ENCODE measurements at regions not wholly inside any gene's neighbourhood (a gene's known extent, or its start where the extent isn't known, plus 50 kb on each side); places are given as distances from the start of the nearest gene placed in this dataset.

DNA sequence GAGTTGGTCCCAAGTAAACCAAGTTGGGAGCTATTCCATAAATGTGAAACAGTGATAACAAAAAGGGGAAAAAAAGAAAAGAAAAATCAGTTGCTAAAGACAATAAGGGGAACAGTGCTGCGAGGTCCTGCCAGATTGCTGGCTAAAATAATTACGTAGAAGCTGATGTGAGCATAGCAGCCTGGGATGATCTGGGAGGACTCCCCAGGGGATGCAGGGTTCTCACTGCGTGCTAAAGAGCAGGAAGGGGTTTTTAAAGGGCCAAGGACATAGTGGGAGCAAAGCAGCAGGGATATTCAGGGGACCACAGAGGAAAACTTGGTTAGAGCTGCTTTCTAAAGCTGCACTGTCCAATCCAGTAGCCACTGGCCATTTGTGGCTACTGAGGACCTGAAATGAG is 133.0 kb upstream of the UMPS start:
- intact Hi-C loops (cut with micrococcal nuclease) = no loop called here
- Histone ChIP-seq H3K27ac (ENCODE audit: insufficient read depth, low read depth, low read length) (no peak overlapping the region), H3K79me2 (ENCODE audit: control insufficient read depth, insufficient read depth, low read length) (no peaks in the 10 kb centered on the region), H3K9me1 (replicated peaks; ENCODE audit: control insufficient read depth, extremely low read depth, insufficient read depth, low read length) (no peaks in the 10 kb centered on the region), H3K4me2 (ENCODE audit: insufficient read depth, low read length) (no peak overlapping the region), H2AFZ (ENCODE audit: low read depth, low read length) (no peak overlapping the region), H3K4me1 (ENCODE audit: control insufficient read depth, extremely low read depth, insufficient read depth, low read length) (peaks cover 6% of the 10 kb centered on the region), H3K9ac (replicated peaks; ENCODE audit: extremely low read depth, insufficient read depth, low read length) (no peak overlapping the region), H3K4me3 (replicated peaks in 1 of 3; ENCODE audit: insufficient read depth in 1 of 3, low read depth in 1 of 3, low read length in 3 of 3) (no peak overlapping the region), H3K27me3 (ENCODE audit: control insufficient read depth in 2 of 2, insufficient read depth in 2 of 2, low read length in 2 of 2) (peaks cover 4 to 7% of the 10 kb centered on the region in 2 experiments), H3K9me3 (replicated peaks; ENCODE audit: control insufficient read depth, insufficient read depth, low read length) (no peaks in the 10 kb centered on the region), H3K36me3 (ENCODE audit: control insufficient read depth in 2 of 2, extremely low read depth in 1 of 2, insufficient read depth in 2 of 2, low read length in 2 of 2) (no peaks in the 10 kb centered on the region), H4K20me1 (replicated peaks; ENCODE audit: control insufficient read depth, extremely low read depth, insufficient read depth, low read length) (no peaks in the 10 kb centered on the region)
- no peak for TF ChIP-seq POLR2AphosphoS5 (IDR thresholded peaks at IDR 0.05; ENCODE audit: insufficient read depth, low read depth, low read length)
- no peak for TF ChIP-seq POLR2A (IDR thresholded peaks at IDR 0.05; ENCODE audit: low read depth, low read length)
- TF ChIP-seq GATA2 (IDR thresholded peaks at IDR 0.05; ENCODE audit: insufficient read depth, insufficient read length, low read depth, low read length) = no peak
- no peak for TF ChIP-seq MYC (IDR thresholded peaks at IDR 0.05; ENCODE audit: low read depth, low read length)
- TF ChIP-seq, protein P1, sequence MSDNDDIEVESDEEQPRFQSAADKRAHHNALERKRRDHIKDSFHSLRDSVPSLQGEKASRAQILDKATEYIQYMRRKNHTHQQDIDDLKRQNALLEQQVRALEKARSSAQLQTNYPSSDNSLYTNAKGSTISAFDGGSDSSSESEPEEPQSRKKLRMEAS (IDR thresholded peaks at IDR 0.05; ENCODE audit: insufficient read depth, insufficient read length) = no peak
- no peak for TF ChIP-seq FOS (IDR thresholded peaks at IDR 0.05; ENCODE audit: borderline replicate concordance, insufficient read depth, low read length)
- no peak for TF ChIP-seq JUN (IDR thresholded peaks at IDR 0.05; ENCODE audit: borderline replicate concordance, insufficient read depth, insufficient read length, low read depth)
- TF ChIP-seq, protein P2, sequence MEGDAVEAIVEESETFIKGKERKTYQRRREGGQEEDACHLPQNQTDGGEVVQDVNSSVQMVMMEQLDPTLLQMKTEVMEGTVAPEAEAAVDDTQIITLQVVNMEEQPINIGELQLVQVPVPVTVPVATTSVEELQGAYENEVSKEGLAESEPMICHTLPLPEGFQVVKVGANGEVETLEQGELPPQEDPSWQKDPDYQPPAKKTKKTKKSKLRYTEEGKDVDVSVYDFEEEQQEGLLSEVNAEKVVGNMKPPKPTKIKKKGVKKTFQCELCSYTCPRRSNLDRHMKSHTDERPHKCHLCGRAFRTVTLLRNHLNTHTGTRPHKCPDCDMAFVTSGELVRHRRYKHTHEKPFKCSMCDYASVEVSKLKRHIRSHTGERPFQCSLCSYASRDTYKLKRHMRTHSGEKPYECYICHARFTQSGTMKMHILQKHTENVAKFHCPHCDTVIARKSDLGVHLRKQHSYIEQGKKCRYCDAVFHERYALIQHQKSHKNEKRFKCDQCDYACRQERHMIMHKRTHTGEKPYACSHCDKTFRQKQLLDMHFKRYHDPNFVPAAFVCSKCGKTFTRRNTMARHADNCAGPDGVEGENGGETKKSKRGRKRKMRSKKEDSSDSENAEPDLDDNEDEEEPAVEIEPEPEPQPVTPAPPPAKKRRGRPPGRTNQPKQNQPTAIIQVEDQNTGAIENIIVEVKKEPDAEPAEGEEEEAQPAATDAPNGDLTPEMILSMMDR (IDR thresholded peaks at IDR 0.05; ENCODE audit: extremely low read depth in 1 of 2, insufficient read depth in 1 of 2, low read depth in 1 of 2, low read length in 2 of 2) = no peak
- TF ChIP-seq EZH2 (IDR thresholded peaks at IDR 0.05; ENCODE audit: borderline replicate concordance, low read depth, low read length, severe bottlenecking) = no peak
- CTCF ChIA-PET = interaction anchor here (1.0 to 2.0 kb wide), 2 partner anchors 32 kb away, joined by 3 to 5 read pairs; no protein-coding TSS in a partner anchor
- dilution Hi-C loops (cut with MboI; ENCODE audit: extremely low pct_ligation_motif_present, low sequenced_read_pairs) = no loop called here
- BruUV-seq (replicated peaks) = no TSS peak
- DNase-seq (ENCODE audit: low read depth, low spot score) (no peak), FAIRE-seq (no peak)
- POLR2A ChIA-PET = no interaction called here
